Fibroblast of lung (primary cell): ENCODE measurements at regions not wholly inside any gene's neighbourhood (a gene's known extent, or its start where the extent isn't known, plus 50 kb on each side); places are given as distances from the start of the nearest gene placed in this dataset.

Experiments
- DNase-seq, 2 donors: peaks; one replicate each; pipeline versions ENCODE4 v3.0.0 to v3.0.0-alpha.2; 2010; ENCODE audit warnings: low read depth in 2 of 2
- H2AFZ ChIP-seq: 2 replicates; pipeline ENCODE4 v1.5.1; 2012; ENCODE audit warnings: low read length, control low read depth, inconsistent platforms
- H3K27ac ChIP-seq: 2 replicates; pipeline ENCODE4 v1.5.1; 2011; ENCODE audit warnings: low read length, control low read depth; ENCODE audit not compliant: insufficient read depth
- H3K27me3 ChIP-seq: 2 replicates; pipeline ENCODE4 v1.5.1; 2011; ENCODE audit warnings: mild to moderate bottlenecking, low read length; ENCODE audit not compliant: control insufficient read depth, insufficient read depth
- H3K36me3 ChIP-seq: 2 replicates; pipeline ENCODE4 v1.5.1; 2011; ENCODE audit warnings: low read length; ENCODE audit not compliant: control insufficient read depth, insufficient read depth
- H3K4me1 ChIP-seq: 2 replicates; pipeline ENCODE4 v1.5.1; 2011; ENCODE audit warnings: low read length; ENCODE audit not compliant: control insufficient read depth, insufficient read depth; ENCODE audit errors: extremely low read depth
- H3K4me2 ChIP-seq: 2 replicates; pipeline ENCODE4 v1.5.1; 2011; ENCODE audit warnings: low read length, control low read depth; ENCODE audit not compliant: insufficient read depth; ENCODE audit errors: extremely low read depth
- H3K4me3 ChIP-seq, 4 experiments: fragments of 200-600 bp in 1 of 4; sonication (generic) in 1 of 4; replicated peaks in 1 of 4; 2 replicates each; pipeline ENCODE4 v1.5.1; 2011 to 2016; ENCODE audit warnings: low read length in 4 of 4, low read depth in 3 of 4, mild to moderate bottlenecking in 3 of 4, control low read depth in 2 of 4, inconsistent platforms in 1 of 4, mixed read lengths in 1 of 4; ENCODE audit not compliant: insufficient read depth in 1 of 4; ENCODE audit errors: control extremely low read depth in 1 of 4
- H3K79me2 ChIP-seq: 2 replicates; pipeline ENCODE4 v1.5.1; 2012; ENCODE audit warnings: mild to moderate bottlenecking, low read length, inconsistent platforms; ENCODE audit not compliant: control insufficient read depth, insufficient read depth
- H3K9ac ChIP-seq: 2 replicates; pipeline ENCODE4 v1.5.1; 2011; ENCODE audit warnings: mild to moderate bottlenecking, low read length, control low read depth; ENCODE audit not compliant: insufficient read depth
- H3K9me3 ChIP-seq: 2 replicates; pipeline ENCODE4 v1.5.1; 2012; ENCODE audit warnings: low read depth, low read length; ENCODE audit not compliant: control insufficient read depth, insufficient read depth
- H4K20me1 ChIP-seq: 2 replicates; pipeline ENCODE4 v1.5.1; 2011; ENCODE audit warnings: low read length; ENCODE audit not compliant: control insufficient read depth, insufficient read depth; ENCODE audit errors: extremely low read depth
- EZH2 ChIP-seq: IDR thresholded peaks from 2 replicates; pipeline ENCODE4 v1.5.1; 2012; ENCODE audit warnings: low read length, control low read depth, mild to moderate bottlenecking; ENCODE audit errors: missing control alignments
- TF ChIP-seq, protein P1 (sequence below), 2 donors: IDR thresholded peaks in 1 of 2; conservative IDR thresholded peaks in 1 of 2; 1 replicate in 1 of 2; 2 replicates in 1 of 2; pipeline ENCODE4 v1.5.1; 2011 to 2012; ENCODE audit warnings: low read length in 2 of 2, control low read depth in 1 of 2, inconsistent platforms in 1 of 2, low read depth in 1 of 2, mild to moderate bottlenecking in 1 of 2

DNA sequence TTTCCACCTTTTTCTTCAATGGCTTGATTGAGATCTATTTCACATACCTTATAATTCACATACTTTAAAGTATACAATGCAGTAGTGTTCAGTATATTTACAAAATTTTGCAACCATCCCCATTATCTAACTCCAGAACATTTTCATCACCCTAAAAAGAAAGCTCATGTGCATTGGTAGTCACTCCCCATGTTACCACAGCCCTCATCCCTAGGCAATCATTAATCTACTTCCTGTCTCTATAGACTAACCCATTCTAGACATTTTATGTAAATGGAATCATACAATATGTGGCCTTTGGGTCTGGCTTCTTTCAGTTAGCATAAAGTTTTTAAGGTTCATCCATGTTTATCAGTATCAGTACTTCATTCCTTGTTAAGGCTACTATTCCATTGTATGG is 214.2 kb downstream of the WDR11 start:
- Histone ChIP-seq H3K4me1 (no peaks in the 10 kb centered on the region), H3K9ac (no peak overlapping the region)

DNA sequence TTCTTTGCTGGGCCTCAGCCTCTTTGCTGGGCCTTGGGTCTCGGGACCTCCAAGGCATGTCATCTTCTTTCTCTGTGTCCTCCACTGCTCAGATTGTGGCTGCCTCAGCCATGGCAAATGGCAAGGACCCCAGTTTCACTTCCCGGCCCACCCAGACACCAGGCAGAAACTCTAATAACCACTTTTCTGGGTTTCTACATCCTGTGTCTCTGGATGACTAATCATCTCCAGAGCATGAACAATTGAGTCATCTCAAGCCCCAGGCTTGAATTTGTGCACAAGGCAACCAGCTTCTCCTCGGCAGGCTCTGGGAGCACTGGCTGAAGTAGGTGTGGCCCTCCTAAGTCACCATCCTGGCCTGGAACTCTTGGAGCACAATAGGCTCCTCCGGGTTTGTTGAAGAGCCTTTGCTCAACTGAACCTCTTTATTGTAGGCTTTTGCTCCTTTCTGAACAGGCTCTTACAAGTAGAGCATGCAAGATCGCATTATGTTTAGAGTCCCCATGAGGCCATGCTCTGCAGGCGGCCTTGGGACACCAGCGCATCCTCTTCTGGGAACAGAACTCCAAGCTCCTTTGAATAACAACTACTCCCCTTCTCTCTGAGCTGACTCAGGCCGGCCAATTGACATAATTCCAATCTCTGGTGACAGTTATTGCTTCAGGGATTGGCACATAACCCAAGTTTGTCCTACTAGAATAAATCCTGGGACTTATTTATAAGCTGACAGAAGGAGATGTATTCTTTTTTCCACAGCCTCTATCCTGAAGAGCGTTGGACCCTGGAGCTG is 218.1 kb downstream of the WDR11 start:
- Histone ChIP-seq H3K79me2 (no peaks in the 10 kb centered on the region), H3K4me2 (no peak overlapping the region), H3K27ac (no peak overlapping the region), H3K36me3 (no peaks in the 10 kb centered on the region), H3K9me3 (no peaks in the 10 kb centered on the region), H3K27me3 (no peaks in the 10 kb centered on the region), H4K20me1 (no peaks in the 10 kb centered on the region), H2AFZ (no peak overlapping the region), H3K9ac (no peak overlapping the region), H3K4me3 (no peak overlapping the region), H3K4me1 (no peaks in the 10 kb centered on the region)
- TF ChIP-seq EZH2 = no peak
- TF ChIP-seq, protein P1, sequence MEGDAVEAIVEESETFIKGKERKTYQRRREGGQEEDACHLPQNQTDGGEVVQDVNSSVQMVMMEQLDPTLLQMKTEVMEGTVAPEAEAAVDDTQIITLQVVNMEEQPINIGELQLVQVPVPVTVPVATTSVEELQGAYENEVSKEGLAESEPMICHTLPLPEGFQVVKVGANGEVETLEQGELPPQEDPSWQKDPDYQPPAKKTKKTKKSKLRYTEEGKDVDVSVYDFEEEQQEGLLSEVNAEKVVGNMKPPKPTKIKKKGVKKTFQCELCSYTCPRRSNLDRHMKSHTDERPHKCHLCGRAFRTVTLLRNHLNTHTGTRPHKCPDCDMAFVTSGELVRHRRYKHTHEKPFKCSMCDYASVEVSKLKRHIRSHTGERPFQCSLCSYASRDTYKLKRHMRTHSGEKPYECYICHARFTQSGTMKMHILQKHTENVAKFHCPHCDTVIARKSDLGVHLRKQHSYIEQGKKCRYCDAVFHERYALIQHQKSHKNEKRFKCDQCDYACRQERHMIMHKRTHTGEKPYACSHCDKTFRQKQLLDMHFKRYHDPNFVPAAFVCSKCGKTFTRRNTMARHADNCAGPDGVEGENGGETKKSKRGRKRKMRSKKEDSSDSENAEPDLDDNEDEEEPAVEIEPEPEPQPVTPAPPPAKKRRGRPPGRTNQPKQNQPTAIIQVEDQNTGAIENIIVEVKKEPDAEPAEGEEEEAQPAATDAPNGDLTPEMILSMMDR (conservative IDR thresholded peaks at IDR 0.05 in 1 of 2, IDR thresholded peaks at IDR 0.05 in 1 of 2; ENCODE audit: low read depth in 1 of 2, low read length in 2 of 2) = no peak
- peak in 1 of 2 donors; percentile 36 for DNase-seq

More for the DNA sequence above, 214.2 kb downstream of the WDR11 start:
- no peak overlapping the region for H3K4me2 ChIP-seq
- H3K79me2 ChIP-seq = no peaks in the 10 kb centered on the region
- no peaks in the 10 kb centered on the region for H3K27me3 ChIP-seq
- no peaks in the 10 kb centered on the region for H4K20me1 ChIP-seq
- no peak overlapping the region for H3K4me3 ChIP-seq
- H3K36me3 ChIP-seq = no peaks in the 10 kb centered on the region
- TF ChIP-seq, protein P1 (conservative IDR thresholded peaks at IDR 0.05 in 1 of 2, IDR thresholded peaks at IDR 0.05 in 1 of 2; ENCODE audit: low read depth in 1 of 2, low read length in 2 of 2) = no peak
- no peak for TF ChIP-seq EZH2
- no peak overlapping the region for H3K27ac ChIP-seq
- DNase-seq = no peak
- no peak overlapping the region for H2AFZ ChIP-seq
- H3K9me3 ChIP-seq = no peaks in the 10 kb centered on the region

DNA sequence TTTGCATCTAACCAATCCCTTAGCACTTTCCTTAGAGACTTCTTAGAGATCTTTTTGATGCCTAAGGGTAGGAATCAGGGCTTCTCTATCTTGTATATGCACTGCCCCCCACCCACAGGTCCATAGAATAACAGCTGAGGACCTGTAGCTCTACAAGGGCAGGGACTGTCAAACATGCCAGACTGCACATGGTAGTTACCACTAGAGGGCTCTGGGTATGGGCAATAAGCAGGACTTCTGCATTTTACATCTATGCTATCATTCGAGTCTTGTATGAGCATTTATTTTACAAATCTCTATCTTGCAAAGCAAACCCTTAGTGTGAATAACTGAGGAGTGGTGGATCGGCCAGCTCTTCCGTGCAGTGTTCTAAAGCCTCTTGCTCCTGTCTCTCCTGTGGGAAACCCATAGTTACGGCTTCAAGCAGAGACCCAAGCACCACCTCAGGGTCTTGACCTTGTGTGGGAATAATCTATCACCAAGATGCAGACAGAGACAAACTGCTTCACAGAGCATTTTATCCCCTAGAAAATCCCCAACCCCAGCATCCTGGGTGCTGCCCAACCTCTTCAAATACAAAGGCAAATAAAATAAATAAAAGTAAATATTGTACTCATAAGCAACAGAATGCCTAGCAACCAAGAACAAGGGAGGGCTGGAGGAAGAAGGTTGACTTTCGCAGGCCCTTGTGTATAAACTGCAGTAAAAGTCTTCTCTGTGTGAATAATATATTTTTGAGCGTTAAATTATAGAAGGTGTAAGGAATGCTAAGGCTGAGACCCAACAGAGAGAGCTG is 219.3 kb downstream of the WDR11 start:
- Histone ChIP-seq H2AFZ (no peak overlapping the region), H3K36me3 (no peaks in the 10 kb centered on the region), H3K79me2 (no peaks in the 10 kb centered on the region), H3K4me3 (no peak overlapping the region), H3K4me1 (no peaks in the 10 kb centered on the region), H3K27me3 (no peaks in the 10 kb centered on the region), H3K9me3 (no peaks in the 10 kb centered on the region), H3K4me2 (no peak overlapping the region), H3K27ac (no peak overlapping the region), H3K9ac (no peak overlapping the region), H4K20me1 (no peaks in the 10 kb centered on the region)
- no peak for DNase-seq
- TF ChIP-seq, protein P1 (conservative IDR thresholded peaks at IDR 0.05 in 1 of 2, IDR thresholded peaks at IDR 0.05 in 1 of 2; ENCODE audit: low read depth in 1 of 2, low read length in 2 of 2) = no peak
- TF ChIP-seq EZH2 = no peak
